Hematopoietic multipotent progenitor cell treated with erythropoietin and hydrocortisone succinate and interleukin-3 and kit ligand, for 8 days (in vitro differentiated cells): ENCODE measurements at regions not wholly inside any gene's neighbourhood (a gene's known extent, or its start where the extent isn't known, plus 50 kb on each side); places are given as distances from the start of the nearest gene placed in this dataset.

Experiments
- DNase-seq: peaks from one replicate; pipeline ENCODE4 v3.0.0-alpha.2; 2015

DNA sequence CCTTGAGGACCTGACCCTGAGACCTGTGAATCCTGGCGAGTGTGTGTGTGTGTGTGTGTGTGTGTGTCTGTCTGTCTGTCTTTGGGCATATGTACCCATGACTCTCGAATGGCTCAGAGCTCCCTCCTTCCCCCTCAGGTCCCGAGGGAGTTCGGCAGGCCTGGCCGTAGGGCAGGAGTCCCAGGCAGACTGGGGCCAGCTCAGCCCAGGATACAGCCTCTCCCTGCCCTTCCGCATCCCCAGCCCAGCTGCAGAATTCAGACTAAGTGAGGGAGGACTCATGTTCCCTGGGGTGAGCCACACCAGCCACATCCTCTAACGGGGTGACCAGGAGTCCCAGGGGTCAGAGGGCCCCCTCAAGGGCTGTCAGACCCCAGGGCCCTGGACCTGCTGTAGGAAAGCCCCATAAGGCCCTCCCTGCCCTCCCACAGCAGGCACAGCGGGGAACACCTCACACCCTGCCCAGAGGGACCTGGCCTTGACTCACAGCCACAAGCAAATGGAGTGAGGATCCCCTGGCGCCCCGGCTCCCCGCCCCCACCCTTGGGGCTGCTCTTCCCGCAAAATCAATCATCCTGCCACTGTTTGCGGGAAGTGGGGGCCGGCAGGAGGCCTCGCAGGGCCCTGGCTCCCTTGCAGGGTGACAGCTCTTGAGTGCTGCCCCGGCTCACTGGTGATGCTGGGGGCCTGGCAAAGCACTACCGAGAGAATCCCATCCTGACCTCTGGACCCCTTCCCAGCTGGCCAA is 101.7 kb upstream of the CASZ1 start:
- DNase-seq = no peak

DNA sequence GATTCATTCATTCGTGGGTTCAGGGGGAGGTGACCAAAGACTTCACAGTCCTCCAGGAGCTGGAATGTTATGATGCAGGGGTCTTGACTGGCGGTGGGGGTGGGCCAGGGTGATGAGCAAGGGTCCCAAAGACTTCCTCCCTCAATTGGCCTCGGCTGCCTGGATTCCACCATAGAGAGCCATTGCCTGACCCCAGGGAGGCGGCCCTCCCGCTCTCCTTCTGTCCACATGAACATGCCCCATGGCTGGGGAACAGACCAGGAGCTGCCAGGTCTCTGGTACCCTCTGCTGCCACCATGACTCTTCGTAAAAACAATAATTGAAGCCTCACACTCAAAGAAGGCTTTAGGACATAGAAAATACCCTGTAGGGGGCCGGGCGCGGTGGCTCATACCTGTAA is 102.5 kb upstream of the CASZ1 start:
- no peak for DNase-seq

- no peak for DNase-seq
These were observed 103.2 kb upstream of the CASZ1 start for GRCh38 chr1:10899490-10900250.

GRCh38 chr1:10900251-10900651 is 103.8 kb upstream of the CASZ1 start:
- no peak for DNase-seq

- DNase-seq = no peak
These were observed 104.2 kb upstream of the CASZ1 start for GRCh38 chr1:10900691-10901090.

DNA sequence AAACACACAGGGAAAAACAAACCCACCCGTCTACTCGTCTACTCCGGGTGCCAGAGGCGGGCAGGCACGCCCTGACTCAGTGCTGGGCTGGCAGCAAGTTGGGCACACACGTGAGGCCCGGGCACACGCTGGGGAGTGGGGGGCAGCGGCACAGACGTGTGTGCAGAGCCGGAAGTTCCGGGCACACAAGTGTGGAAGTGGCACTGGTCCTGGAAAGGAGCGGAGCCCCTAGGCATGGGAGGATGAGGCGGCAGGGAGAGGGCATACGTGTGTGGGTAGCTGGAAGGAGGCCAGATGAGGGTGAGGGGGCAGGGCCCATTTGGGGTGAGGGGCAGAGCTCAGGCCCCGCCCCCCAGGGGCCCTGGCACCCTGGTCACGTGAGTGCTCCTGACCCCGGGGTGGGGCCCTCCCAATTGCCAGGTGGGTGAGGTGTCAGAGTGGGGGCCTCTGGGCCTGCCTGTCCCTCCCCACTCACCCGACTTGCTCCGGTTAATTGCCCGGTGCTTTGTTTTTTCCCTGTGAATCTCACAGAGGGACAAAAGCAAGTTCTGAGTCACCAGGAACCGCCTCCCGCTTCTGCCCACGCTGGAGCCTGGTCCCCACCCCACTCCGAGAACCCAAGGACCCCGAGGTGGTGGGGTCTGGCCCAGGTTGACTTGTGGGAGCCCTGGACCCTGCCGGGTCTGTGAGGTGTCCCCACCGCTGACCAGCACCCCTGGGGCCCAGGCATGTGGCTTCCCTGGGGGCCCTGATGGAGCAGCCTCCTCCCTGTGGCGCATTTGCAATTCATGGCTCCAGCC is 104.8 kb upstream of the CASZ1 start:
- no peak for DNase-seq

- DNase-seq = no peak
These were observed 105.7 kb upstream of the CASZ1 start for GRCh38 chr1:10901891-10902805.

DNA sequence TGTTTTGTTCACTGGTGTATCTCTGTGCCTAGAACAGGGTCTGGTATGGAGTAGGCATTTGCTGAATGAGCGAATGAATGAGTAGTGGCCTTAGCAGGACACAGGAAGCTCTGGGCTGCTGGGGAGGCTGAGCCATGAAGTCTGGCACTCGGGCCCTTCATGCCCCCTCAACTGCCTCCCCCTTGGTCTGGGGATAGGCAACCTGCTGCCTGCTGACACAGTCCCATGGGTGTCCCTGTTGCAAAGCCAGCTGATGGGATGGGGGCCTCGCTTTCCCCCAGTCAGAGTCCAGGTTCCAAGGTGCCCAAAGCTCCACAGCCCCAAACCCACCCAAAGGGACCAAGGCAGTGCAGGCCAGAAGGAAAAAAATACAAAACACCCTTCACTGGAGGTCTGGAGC is 107.0 kb upstream of the CASZ1 start:
- no peak for DNase-seq

GRCh38 chr1:10903821-10904220 is 107.4 kb upstream of the CASZ1 start:
- DNase-seq = no peak

DNA sequence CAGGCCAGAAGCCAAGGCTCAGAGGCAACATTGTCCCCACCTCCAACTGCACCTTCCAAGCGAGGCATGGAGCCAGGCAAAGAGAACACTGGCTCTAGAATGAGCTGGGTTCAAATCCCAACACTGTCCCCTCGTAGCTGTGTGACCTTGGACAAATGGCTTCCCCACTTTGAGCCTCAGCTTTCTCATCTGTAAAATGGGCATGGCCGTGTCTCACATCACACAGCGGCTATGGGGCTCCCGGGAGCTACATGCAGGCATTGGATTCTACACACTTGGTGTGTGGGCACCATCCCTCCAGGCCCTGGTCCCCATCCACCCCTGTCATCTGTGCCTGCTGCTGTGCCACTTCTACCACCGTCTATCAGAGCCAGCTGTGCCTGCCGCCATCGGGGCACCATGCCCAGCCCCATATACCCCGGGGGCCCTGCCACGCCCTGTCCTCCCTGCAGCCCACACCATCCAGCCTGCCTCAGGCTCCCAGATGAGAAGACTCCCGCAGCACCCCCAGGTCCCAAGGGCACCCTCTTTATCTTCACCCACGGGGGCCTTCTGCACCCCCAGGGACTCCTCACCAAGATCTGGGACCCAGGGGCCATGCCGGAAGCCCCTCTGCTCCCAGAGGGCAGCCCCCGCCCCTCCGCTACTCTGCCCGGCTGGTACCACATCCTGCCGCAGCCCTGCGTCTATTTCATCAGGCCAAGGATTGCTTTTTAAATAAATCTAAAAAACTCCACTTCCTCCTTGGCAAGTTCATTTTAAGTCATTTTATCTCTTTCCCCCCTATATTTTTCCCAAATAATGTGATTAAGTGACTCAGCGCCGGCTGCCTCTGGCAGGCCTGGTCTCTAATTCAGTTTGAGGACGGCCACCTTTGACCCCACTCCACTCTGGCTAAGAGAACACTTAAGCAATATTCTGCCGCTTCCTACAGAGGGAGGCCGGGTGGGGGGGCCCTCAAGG is 107.8 kb upstream of the TARDBP start:
- DNase-seq = no peak

DNA sequence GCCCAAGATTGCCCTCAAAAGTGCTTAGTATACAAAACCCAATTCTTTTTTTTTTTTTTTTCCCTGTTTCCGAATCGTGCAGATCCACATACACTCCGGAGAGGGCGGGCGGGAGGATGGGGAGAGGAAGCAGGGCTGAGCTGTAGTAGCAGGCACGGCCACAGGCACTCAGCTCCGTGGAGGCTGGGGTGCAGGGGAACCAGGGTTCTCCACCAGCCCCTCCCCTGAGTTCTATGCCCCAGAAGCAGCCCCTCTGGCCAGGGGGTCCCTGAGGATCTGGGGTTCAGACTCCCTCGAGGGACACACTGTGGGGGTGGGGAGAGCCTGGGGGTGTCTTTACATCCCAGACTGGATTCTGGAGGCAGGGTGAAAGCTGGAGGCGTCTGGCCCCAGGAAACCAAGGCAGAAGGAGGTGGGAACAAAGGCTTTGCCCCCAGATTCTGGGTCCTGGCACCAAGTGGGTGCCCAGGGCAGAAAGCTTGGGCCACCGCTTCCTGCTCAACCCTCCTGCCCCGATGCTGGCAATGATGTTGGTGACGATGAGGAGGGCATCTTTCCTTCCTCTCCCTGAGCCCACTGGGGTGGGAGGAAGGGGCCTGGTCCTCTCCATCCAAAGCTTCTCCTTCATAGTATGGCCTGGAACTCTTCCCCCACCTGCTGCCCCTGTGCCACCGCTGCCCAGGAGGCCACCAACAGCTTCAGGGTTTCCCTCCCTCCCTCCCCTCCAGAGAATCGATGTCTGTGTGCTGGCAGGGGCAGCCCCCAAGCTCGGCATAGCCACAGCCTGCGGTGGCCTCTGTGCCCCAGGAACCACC is 106.4 kb upstream of the TARDBP start:
- no peak for DNase-seq

DNA sequence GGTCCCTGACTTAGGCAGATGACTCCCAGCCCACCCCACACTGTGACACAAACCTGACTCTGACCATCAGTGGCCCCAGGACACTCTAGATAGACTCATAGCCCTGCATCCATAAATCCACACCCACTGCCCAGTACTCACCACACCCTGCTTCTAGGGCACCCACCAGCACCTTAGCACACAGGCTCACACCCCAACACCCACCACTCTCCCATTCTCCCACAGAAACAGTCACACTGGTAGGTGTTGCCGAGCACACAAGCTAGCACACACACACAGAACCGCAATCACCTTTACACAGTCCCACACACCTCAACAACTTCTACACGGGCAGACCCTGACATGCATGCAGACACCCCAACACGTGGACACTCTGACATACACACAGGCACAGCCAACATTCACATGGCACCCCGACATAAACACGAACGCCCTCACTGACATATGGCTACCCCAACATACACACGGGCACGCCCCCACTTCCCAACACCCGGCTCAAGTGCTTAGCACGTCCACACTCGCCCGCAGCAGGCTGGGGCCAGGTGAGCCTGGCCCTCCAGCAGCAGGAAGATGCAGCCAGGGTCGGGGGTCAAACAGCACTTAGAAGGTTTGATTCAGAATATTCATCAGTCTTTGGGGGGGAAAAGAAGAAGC is 105.5 kb upstream of the TARDBP start:
- DNase-seq = no peak

DNA sequence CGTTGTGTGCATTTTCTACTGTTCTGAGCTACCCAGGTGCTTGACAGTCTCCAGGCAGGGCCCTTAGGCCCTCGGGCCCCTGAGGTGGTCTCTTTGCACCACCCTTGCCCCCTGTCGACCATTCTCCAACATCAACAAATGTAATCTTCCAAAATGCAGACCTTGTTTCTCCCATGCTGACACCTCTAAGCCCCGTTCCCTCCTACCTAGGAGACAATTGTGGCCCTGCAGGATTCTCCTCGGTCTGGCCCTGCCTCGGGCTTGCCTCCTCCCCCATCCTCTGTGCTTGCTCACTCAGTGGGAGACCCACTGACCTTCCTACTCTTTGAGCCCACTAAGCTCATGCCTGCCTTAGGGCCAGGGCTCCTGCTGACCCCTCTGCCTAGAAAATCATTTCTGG is 104.2 kb upstream of the TARDBP start:
- no peak for DNase-seq

- DNase-seq = peak; percentile 53
These were observed 102.5 kb upstream of the TARDBP start for GRCh38 chr1:10909697-10910680.

DNA sequence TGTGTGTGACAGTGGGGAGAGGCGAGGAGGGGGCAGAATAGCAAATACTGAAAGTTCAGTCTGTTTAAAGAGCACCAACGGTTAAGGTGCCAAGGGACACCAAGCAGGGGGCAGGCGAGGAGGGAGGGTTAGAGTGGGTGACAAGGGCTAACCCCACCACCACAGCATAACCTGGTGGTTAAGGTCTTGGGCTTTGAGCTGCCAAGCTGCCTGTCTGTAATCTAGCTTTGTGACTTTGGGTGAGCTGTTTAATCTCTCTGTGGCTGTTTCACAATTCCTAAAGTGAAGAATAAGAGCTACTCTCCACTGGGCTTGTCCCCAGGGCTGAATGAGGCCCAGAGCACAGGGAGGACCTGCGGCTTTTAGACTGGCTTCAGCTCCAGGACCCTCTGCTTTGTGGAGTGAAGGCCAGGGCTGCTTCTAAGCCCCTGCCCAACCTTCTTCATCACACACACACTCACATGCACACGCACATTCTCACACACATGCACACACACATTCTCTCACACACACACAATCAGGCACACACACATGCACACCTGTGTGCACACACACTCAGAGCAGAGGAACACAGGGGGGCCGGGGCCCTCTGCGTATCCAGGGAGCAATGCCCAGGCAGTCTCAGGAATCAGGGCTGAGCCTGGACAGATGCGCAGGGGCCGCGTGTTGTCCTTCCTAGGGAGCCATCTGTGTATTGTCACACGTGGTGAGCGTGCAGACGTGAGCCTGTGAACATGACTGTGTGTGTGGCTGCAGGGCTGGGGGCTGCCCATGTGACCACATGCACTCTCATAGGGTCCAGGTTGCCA is 101.6 kb upstream of the TARDBP start:
- no peak for DNase-seq

DNA sequence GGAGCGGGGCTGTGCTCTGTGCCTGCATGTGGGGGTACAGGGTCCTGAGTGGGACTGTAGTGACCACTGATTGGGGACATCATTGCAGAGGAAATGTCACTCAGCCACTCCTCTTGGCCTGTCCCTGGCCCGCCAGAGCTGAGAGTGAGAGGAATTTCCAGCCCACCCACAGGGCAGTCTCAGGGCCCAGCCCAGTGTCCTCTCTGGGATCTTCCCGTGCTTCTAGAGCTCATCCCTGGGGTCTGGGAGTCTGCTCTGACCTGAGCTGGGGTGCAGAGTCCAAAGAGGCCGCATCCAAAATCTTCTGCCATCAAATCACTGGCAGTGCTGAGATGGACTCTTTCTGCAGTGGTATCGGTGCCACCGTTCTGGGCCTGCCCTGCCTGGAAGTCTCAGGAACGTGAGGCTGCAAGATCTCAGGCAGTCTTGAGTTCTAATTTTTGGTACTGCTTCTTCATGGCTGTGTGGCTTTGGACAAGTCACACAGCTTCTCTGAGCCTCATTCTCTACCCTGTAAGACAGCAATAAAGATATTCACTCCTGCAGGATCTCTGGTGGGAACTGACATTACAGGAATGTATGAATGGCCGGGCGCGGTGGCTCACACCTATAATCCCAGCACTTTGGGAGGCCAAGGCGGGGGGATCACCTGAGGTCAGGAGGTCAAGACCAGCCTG is 100.8 kb upstream of the TARDBP start:
- no peak for DNase-seq

- no peak for DNase-seq
These were observed 100.0 kb upstream of the TARDBP start for GRCh38 chr1:10912441-10912840.
